A204.1 (cell line): ENCODE measurements at regions not wholly inside any gene's neighbourhood (a gene's known extent, or its start where the extent isn't known, plus 50 kb on each side); places are given as distances from the start of the nearest gene placed in this dataset.
A peak's percentile ranks its signal among the peaks of the same experiment; 100 is the strongest.

Experiments used
- FAIRE-seq: peaks from 2 replicates; lab custom pipeline; 2012; peaks lifted over from hg19 to GRCh38; lab: Jason Lieb, UNC

GRCh38 chr3:117669774-117670173, 960.2 kb downstream of the TUSC7 start:
- no peak for FAIRE-seq

GRCh38 chr3:117671722-117672318, 962.2 kb downstream of the TUSC7 start:
- no peak for FAIRE-seq

GRCh38 chr3:117674321-117674720, 964.7 kb downstream of the TUSC7 start:
- FAIRE-seq, result no peak

- FAIRE-seq, result no peak
These were observed 972.0 kb downstream of the TUSC7 start for GRCh38 chr3:117681619-117682018.

GRCh38 chr3:117687096-117687495, 977.5 kb downstream of the TUSC7 start:
- no peak for FAIRE-seq

GRCh38 chr3:117688583-117688982, 979.0 kb downstream of the TUSC7 start:
- FAIRE-seq, result no peak

- FAIRE-seq, result no peak
These were observed 981.9 kb downstream of the TUSC7 start for GRCh38 chr3:117691526-117691925.

- FAIRE-seq, result no peak
These were observed 982.9 kb downstream of the TUSC7 start for GRCh38 chr3:117692416-117692995.

GRCh38 chr3:117695321-117695720, 985.7 kb downstream of the TUSC7 start:
- no peak for FAIRE-seq

GRCh38 chr3:117695871-117696645, 986.5 kb downstream of the TUSC7 start:
- FAIRE-seq, result no peak

GRCh38 chr3:117696851-117697407, 987.4 kb downstream of the TUSC7 start:
- no peak for FAIRE-seq

GRCh38 chr3:117699058-117699457, 989.5 kb downstream of the TUSC7 start:
- no peak for FAIRE-seq

GRCh38 chr3:117700573-117701360, 991.2 kb downstream of the TUSC7 start:
- FAIRE-seq, result no peak

- no peak for FAIRE-seq
These were observed 995.4 kb downstream of the TUSC7 start for GRCh38 chr3:117705011-117705410.

GRCh38 chr3:117706037-117706436, 996.5 kb downstream of the TUSC7 start:
- no peak for FAIRE-seq

- FAIRE-seq, result no peak
These were observed 997.2 kb downstream of the TUSC7 start for GRCh38 chr3:117706756-117707155.

- no peak for FAIRE-seq
These were observed 999.0 kb downstream of the TUSC7 start for GRCh38 chr3:117708601-117709000.

GRCh38 chr3:117709108-117709507, 999.5 kb downstream of the TUSC7 start:
- no peak for FAIRE-seq

- no peak for FAIRE-seq
These were observed 1000.9 kb downstream of the TUSC7 start for GRCh38 chr3:117710501-117710900.

- FAIRE-seq, result peak; percentile 43
These were observed 1009.8 kb downstream of the TUSC7 start for GRCh38 chr3:117719316-117719926.

- FAIRE-seq, result no peak
These were observed 1012.3 kb downstream of the TUSC7 start for GRCh38 chr3:117721866-117722265.

- FAIRE-seq, result no peak
These were observed 1013.3 kb downstream of the TUSC7 start for GRCh38 chr3:117722856-117723255.
